ENCODE measurements at regions not wholly inside any gene's neighbourhood (a gene's known extent, or its start where the extent isn't known, plus 50 kb on each side); places are given as distances from the start of the nearest gene placed in this dataset.

DNA sequence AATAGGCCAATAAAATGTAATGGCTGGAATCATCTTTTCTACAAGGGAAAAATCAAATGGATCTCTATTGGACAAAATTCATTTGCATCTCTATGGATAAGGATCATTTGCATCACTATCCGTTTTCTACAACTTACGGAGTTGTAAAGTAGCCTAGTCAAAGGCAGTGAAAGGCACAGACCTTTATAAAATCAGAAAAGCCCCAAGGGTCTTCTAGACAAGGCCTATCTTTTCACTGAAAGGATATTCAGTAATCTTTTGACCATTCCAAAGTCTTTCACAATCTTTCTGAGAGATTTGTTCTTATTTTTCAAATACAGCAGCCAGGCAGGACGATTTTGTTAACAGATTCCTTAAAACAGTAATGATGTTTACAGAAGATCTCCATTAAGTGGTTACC lies 119.5 kb upstream of the JADE1 start:
- TF ChIP-seq, protein P1, sequence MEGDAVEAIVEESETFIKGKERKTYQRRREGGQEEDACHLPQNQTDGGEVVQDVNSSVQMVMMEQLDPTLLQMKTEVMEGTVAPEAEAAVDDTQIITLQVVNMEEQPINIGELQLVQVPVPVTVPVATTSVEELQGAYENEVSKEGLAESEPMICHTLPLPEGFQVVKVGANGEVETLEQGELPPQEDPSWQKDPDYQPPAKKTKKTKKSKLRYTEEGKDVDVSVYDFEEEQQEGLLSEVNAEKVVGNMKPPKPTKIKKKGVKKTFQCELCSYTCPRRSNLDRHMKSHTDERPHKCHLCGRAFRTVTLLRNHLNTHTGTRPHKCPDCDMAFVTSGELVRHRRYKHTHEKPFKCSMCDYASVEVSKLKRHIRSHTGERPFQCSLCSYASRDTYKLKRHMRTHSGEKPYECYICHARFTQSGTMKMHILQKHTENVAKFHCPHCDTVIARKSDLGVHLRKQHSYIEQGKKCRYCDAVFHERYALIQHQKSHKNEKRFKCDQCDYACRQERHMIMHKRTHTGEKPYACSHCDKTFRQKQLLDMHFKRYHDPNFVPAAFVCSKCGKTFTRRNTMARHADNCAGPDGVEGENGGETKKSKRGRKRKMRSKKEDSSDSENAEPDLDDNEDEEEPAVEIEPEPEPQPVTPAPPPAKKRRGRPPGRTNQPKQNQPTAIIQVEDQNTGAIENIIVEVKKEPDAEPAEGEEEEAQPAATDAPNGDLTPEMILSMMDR (IDR thresholded peaks at IDR 0.05): no peak
- no peak for TF ChIP-seq POLR2A (IDR thresholded peaks at IDR 0.05)
- TF ChIP-seq POLR2AphosphoS5 (IDR thresholded peaks at IDR 0.05): no peak

Measured in upper lobe of left lung (tissue), 4 donors.